ENCODE measurements at regions not wholly inside any gene's neighbourhood (a gene's known extent, or its start where the extent isn't known, plus 50 kb on each side); places are given as distances from the start of the nearest gene placed in this dataset.

GRCh38 chr9:1913631-1914330, 101.4 kb upstream of the SMARCA2 start:
- H3K4me1 ChIP-seq (ENCODE audit: low read depth), result no peaks in the 10 kb centered on the region
- H3K27ac ChIP-seq, result no peak overlapping the region
- no peaks in the 10 kb centered on the region for H3K36me3 ChIP-seq
- TF ChIP-seq CTCF (IDR thresholded peaks at IDR 0.05; ENCODE audit: low read depth, low read length), result no peak
- no peak for DNase-seq (ENCODE audit: low read depth in 1 of 2, low spot score in 1 of 2)
- H3K9me3 ChIP-seq (ENCODE audit: low read depth), result no peaks in the 10 kb centered on the region
- H3K4me3 ChIP-seq, result no peak overlapping the region
- H3K27me3 ChIP-seq, result no peaks in the 10 kb centered on the region

- Histone ChIP-seq H3K27me3 (no peaks in the 10 kb centered on the region), H3K4me3 (no peak overlapping the region), H3K36me3 (no peaks in the 10 kb centered on the region), H3K27ac (no peak overlapping the region), H3K4me1 (ENCODE audit: low read depth) (no peaks in the 10 kb centered on the region), H3K9me3 (ENCODE audit: low read depth) (no peaks in the 10 kb centered on the region)
- DNase-seq (ENCODE audit: low read depth in 1 of 2, low spot score in 1 of 2), result no peak
- no peak for TF ChIP-seq CTCF (IDR thresholded peaks at IDR 0.05; ENCODE audit: low read depth, low read length)
Measured at GRCh38 chr9:1916095-1916494, 99.1 kb upstream of the SMARCA2 start.

GRCh38 chr9:1916655-1917054, 98.5 kb upstream of the SMARCA2 start:
- Histone ChIP-seq H3K4me3 (no peak overlapping the region), H3K4me1 (ENCODE audit: low read depth) (no peaks in the 10 kb centered on the region), H3K27ac (no peak overlapping the region), H3K9me3 (ENCODE audit: low read depth) (no peaks in the 10 kb centered on the region), H3K27me3 (no peaks in the 10 kb centered on the region), H3K36me3 (no peaks in the 10 kb centered on the region)
- peak in 1 of 2 donors; percentile 8 for DNase-seq (ENCODE audit: low read depth in 1 of 2, low spot score in 1 of 2)
- no peak for TF ChIP-seq CTCF (IDR thresholded peaks at IDR 0.05; ENCODE audit: low read depth, low read length)

GRCh38 chr9:1917396-1917935, 97.7 kb upstream of the SMARCA2 start:
- DNase-seq (ENCODE audit: low read depth in 1 of 2, low spot score in 1 of 2), result no peak
- no peak for TF ChIP-seq CTCF (IDR thresholded peaks at IDR 0.05; ENCODE audit: low read depth, low read length)
- Histone ChIP-seq H3K27ac (no peak overlapping the region), H3K4me3 (no peak overlapping the region), H3K4me1 (ENCODE audit: low read depth) (no peaks in the 10 kb centered on the region), H3K36me3 (no peaks in the 10 kb centered on the region), H3K27me3 (no peaks in the 10 kb centered on the region), H3K9me3 (ENCODE audit: low read depth) (no peaks in the 10 kb centered on the region)

- no peak for DNase-seq (ENCODE audit: low read depth in 1 of 2, low spot score in 1 of 2)
- no peaks in the 10 kb centered on the region for H3K36me3 ChIP-seq
- no peaks in the 10 kb centered on the region for H3K9me3 ChIP-seq (ENCODE audit: low read depth)
- no peak for TF ChIP-seq CTCF (IDR thresholded peaks at IDR 0.05; ENCODE audit: low read depth, low read length)
- H3K27me3 ChIP-seq, result no peaks in the 10 kb centered on the region
- H3K27ac ChIP-seq, result no peak overlapping the region
- H3K4me1 ChIP-seq (ENCODE audit: low read depth), result no peaks in the 10 kb centered on the region
- H3K4me3 ChIP-seq, result no peak overlapping the region
Measured at GRCh38 chr9:1918108-1918507, 97.0 kb upstream of the SMARCA2 start.
